Astrocyte of the cerebellum (primary cell): ENCODE measurements at regions not wholly inside any gene's neighbourhood (a gene's known extent, or its start where the extent isn't known, plus 50 kb on each side); places are given as distances from the start of the nearest gene placed in this dataset.

Experiments used
- DNase-seq: peaks from one replicate; pipeline ENCODE4 v3.0.0-alpha.2; 2011; ENCODE audit warnings: low read depth
- H3K4me3 ChIP-seq: 2 replicates; pipeline ENCODE4 v1.5.1; 2011; ENCODE audit warnings: mild to moderate bottlenecking, low read depth, low read length, moderate library complexity
- in situ Hi-C: cut with HindIII; loops from 2 replicates; pipeline ENCODE4 v1.10.0; 2017; ENCODE audit warnings: low sequenced_read_pairs
- TF ChIP-seq, protein P1 (sequence below): IDR thresholded peaks from 2 replicates; pipeline ENCODE4 v1.5.1; 2012; ENCODE audit warnings: low read length, low read depth, moderate library complexity, mild to moderate bottlenecking; ENCODE audit errors: missing control alignments

DNA sequence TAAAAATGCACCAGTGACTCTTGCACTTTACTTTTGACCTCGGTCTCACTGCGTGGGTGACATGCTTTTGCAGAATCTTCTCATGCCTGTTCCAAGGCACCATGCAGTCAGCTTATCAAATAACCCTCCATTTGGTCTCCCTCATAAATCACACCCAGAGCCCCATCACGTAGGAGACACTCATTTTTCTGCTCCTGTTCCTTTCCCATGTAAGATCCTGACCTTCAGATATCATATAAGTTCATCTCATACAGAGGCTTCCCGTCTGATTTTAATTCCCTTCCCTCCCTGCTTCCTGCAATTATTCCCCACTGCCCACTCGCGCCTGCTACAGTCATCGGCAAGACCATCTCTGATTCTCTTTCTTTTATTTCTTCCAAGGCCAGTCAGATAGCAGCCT, 1226.3 kb upstream of the AUTS2 start:
- DNase-seq = no peak
- in situ Hi-C loops = no loop called here
- TF ChIP-seq, protein P1, sequence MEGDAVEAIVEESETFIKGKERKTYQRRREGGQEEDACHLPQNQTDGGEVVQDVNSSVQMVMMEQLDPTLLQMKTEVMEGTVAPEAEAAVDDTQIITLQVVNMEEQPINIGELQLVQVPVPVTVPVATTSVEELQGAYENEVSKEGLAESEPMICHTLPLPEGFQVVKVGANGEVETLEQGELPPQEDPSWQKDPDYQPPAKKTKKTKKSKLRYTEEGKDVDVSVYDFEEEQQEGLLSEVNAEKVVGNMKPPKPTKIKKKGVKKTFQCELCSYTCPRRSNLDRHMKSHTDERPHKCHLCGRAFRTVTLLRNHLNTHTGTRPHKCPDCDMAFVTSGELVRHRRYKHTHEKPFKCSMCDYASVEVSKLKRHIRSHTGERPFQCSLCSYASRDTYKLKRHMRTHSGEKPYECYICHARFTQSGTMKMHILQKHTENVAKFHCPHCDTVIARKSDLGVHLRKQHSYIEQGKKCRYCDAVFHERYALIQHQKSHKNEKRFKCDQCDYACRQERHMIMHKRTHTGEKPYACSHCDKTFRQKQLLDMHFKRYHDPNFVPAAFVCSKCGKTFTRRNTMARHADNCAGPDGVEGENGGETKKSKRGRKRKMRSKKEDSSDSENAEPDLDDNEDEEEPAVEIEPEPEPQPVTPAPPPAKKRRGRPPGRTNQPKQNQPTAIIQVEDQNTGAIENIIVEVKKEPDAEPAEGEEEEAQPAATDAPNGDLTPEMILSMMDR = no peak
- no peak overlapping the region for H3K4me3 ChIP-seq

DNA sequence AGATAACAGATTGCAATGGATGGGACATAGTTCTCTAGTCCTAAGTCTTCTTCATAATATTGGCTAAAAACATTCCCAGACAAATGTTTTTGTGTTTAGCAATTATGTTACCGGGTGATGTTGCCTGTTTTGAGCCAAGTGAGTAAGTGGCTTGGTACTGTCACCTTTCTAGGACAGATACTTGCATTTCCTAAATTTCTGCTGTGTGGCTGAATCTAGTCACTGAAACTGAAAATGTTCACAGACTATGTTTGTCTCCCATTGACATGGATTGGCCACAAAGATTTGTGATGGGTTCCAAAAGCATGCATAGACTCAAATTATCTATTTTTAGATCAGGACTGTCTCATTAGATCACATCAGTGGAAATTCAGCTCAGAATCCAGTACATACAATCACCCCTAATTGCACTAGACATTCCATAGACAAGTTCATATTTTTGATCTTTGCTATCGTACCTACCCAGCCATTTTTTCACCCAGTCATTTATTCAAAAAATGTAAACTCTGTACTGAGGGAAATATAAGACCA, 1222.1 kb upstream of the AUTS2 start:
- no peak overlapping the region for H3K4me3 ChIP-seq
- in situ Hi-C loops = no loop called here
- TF ChIP-seq, protein P1 = no peak
- no peak for DNase-seq

DNA sequence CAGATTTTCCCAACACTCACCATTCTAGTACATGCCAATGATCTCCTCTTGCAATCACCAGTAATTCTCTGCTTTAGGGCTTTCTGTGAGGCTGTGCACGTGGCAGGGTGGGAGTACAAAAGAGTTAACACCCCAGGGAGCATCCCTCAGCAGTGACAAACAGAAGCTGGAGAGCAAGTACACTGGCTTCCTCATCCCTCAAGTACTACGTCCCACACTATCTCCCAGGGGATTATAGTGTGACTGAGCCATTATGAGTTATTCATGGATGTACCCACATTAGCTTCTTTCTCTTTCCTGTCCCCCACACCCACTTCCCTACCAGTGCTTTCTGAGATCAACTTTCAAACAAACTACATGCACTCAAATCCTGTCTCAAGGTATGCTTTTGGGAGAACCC, 1216.5 kb upstream of the AUTS2 start:
- in situ Hi-C loops = no loop called here
- no peak overlapping the region for H3K4me3 ChIP-seq
- DNase-seq = no peak
- TF ChIP-seq, protein P1 = no peak

DNA sequence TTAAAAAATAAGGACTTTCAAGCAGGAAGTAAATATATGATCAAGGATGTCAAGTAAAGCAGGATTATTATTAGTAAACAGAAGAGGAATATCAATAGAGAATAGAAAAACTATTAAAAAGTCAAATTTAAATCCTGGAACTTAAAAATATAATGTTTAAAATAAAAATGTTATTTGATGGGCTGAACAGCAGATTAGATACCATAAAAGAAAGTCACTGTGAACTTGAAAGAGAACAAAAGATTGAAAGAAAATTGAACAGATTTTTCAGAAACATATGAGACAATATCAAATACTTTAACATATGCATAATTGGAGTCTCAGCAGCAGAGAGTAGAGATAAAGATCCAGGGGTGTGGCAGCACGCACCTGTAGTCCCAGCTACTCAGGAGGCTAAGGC, 1213.7 kb upstream of the AUTS2 start:
- TF ChIP-seq, protein P1 = no peak

DNA sequence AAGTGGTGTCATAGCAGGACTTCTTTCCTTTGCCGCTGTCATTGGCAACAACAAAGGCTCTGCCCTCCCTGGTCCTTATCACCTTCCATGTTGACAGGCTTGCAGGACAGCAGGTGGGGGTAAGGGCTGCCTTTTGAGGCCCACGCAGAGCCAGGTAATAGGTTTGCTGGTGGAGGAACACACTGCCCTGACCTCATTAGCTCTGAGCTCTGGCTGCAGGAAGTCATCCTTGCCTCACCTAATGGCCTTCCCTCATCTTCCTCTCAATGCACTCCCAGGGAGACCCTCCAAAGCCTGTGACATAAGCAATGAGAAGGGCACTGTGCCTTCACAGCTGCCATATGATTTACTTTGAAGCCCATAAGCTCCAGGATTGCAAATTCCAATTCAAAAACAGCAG, 1205.2 kb upstream of the AUTS2 start:
- no peak overlapping the region for H3K4me3 ChIP-seq
- TF ChIP-seq, protein P1 = no peak
- in situ Hi-C loops = no loop called here
- DNase-seq = no peak

More for the DNA sequence above, 1213.7 kb upstream of the AUTS2 start:
- no peak overlapping the region for H3K4me3 ChIP-seq
- DNase-seq = no peak
- in situ Hi-C loops = no loop called here

DNA sequence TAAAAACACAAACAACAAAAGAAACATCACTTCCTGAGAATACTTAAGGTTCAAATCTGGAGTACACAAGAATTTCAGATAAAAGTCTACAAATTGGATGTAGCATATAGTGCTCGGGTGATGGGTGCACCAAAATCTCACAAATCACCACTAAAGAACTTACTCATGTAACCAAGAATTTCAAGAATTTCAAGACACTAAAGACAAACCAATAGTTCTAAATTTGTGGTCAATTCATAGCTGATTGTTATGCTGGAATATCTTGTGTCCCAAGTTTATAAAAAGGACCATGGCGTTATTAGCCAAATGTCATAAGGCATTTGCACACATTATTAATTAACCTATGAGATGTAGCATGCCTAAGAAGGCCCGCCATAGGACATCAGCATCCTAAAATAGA, 1204.1 kb upstream of the AUTS2 start:
- no peak overlapping the region for H3K4me3 ChIP-seq
- in situ Hi-C loops = no loop called here
- TF ChIP-seq, protein P1 = no peak
- DNase-seq = no peak
